Endodermal cell (in vitro differentiated cells): ENCODE measurements at regions not wholly inside any gene's neighbourhood (a gene's known extent, or its start where the extent isn't known, plus 50 kb on each side); places are given as distances from the start of the nearest gene placed in this dataset.

Experiments used
- DNase-seq: peaks from one replicate; pipeline ENCODE4 v3.0.0-alpha.2; 2017
- H3K27ac ChIP-seq: 2 replicates; pipeline ENCODE4 v1.5.1; 2013; ENCODE audit warnings: mild to moderate bottlenecking, low read depth, low read length, moderate library complexity
- H3K27me3 ChIP-seq: 2 replicates; pipeline ENCODE4 v1.6.1; 2013; ENCODE audit warnings: mild to moderate bottlenecking, low read length, moderate library complexity; ENCODE audit not compliant: insufficient read depth, control insufficient read depth, poor library complexity, severe bottlenecking
- H3K36me3 ChIP-seq: 2 replicates; pipeline ENCODE4 v1.7.0; 2013; ENCODE audit warnings: mild to moderate bottlenecking, low read length, moderate library complexity; ENCODE audit not compliant: control insufficient read depth, insufficient read depth
- H3K4me1 ChIP-seq: one replicate; pipeline ENCODE4 v1.7.0; 2013; ENCODE audit warnings: low read length; ENCODE audit not compliant: control insufficient read depth, insufficient read depth
- H3K4me3 ChIP-seq: 2 replicates; pipeline ENCODE4 v1.5.1; 2013; ENCODE audit warnings: mild to moderate bottlenecking, low read length, moderate library complexity
- H3K9ac ChIP-seq: 2 replicates; pipeline ENCODE4 v1.6.1; 2013; ENCODE audit warnings: mild to moderate bottlenecking, low read length, moderate library complexity; ENCODE audit not compliant: poor library complexity, severe bottlenecking; ENCODE audit errors: extremely low read depth
- H3K9me3 ChIP-seq: 2 replicates; pipeline ENCODE4 v1.6.1; 2013; ENCODE audit warnings: mild to moderate bottlenecking, low read length, moderate library complexity; ENCODE audit not compliant: control insufficient read depth
- H3K27ac Mint-ChIP-seq: 2 replicates; pipeline ENCODE4 v1.8.0; 2020; ENCODE audit warnings: mixed read lengths
- H3K27me3 Mint-ChIP-seq: 2 replicates; pipeline ENCODE4 v1.8.0; 2021; ENCODE audit warnings: mild to moderate bottlenecking, mixed read lengths; ENCODE audit not compliant: insufficient read depth
- H3K36me3 Mint-ChIP-seq: 2 replicates; pipeline ENCODE4 v1.8.0; 2020; ENCODE audit warnings: low read depth, mixed read lengths
- H3K4me1 Mint-ChIP-seq: 2 replicates; pipeline ENCODE4 v1.8.0; 2020; ENCODE audit warnings: mixed read lengths
- H3K4me3 Mint-ChIP-seq: 2 replicates; pipeline ENCODE4 v1.8.0; 2020; ENCODE audit warnings: mild to moderate bottlenecking, moderate library complexity, mixed read lengths
- H3K9me3 Mint-ChIP-seq: 2 replicates; pipeline ENCODE4 v1.8.0; 2020; ENCODE audit warnings: mild to moderate bottlenecking, mixed read lengths
- CTCF ChIP-seq: fragments of 200-600 bp; sonication (generic); conservative IDR thresholded peaks from 2 replicates; pipeline ENCODE4 v1.5.0; 2021; ENCODE audit warnings: antibody characterized with exemption, mild to moderate bottlenecking
- WGBS, 2 experiments: methylation state at CpG; one replicate each; pipeline versions ENCODE4 v1.1.5 to v1.1.7; 2013; ENCODE audit warnings: missing lambda C conversion rate in 2 of 2, mixed read lengths in 1 of 2; ENCODE audit not compliant: insufficient coverage in 1 of 2, insufficient read length in 1 of 2; 5-methylcytosine and 5-hydroxymethylcytosine counted together

GRCh38 chr12:74953697-74954096, 255.9 kb downstream of the KCNC2 start:
- H3K9me3 ChIP-seq = peaks cover 10% of the 10 kb centered on the region
- 100% methylated on average over 1 of the region's 1 CpG; no CpG with 5 or more reads in 1 of the 2 experiments for WGBS, 2 experiments
- H3K27ac ChIP-seq = no peak overlapping the region
- no peak for TF ChIP-seq CTCF
- no peaks in the 10 kb centered on the region for H3K36me3 ChIP-seq
- Mint-ChIP-seq H3K27ac (no peak overlapping the region), H3K27me3 (no peaks in the 10 kb centered on the region), H3K4me1 (no peaks in the 10 kb centered on the region), H3K9me3 (peaks cover 12% of the 10 kb centered on the region), H3K4me3 (no peak overlapping the region), H3K36me3 (no peaks in the 10 kb centered on the region)
- no peak for DNase-seq
- H3K4me1 ChIP-seq = no peaks in the 10 kb centered on the region
- H3K9ac ChIP-seq = no peak overlapping the region
- no peak overlapping the region for H3K4me3 ChIP-seq
- no peaks in the 10 kb centered on the region for H3K27me3 ChIP-seq

GRCh38 chr12:74957231-74957630, 252.4 kb downstream of the KCNC2 start:
- H3K4me3 Mint-ChIP-seq = no peak overlapping the region
- H3K27ac ChIP-seq = no peak overlapping the region
- no peaks in the 10 kb centered on the region for H3K36me3 Mint-ChIP-seq
- no peak overlapping the region for H3K4me3 ChIP-seq
- no peak overlapping the region for H3K9ac ChIP-seq
- H3K27ac Mint-ChIP-seq = no peak overlapping the region
- H3K36me3 ChIP-seq = no peaks in the 10 kb centered on the region
- TF ChIP-seq CTCF = no peak
- no peaks in the 10 kb centered on the region for H3K27me3 ChIP-seq
- no peaks in the 10 kb centered on the region for H3K27me3 Mint-ChIP-seq
- peaks cover 12% of the 10 kb centered on the region for H3K9me3 Mint-ChIP-seq
- no peak for DNase-seq
- H3K9me3 ChIP-seq = peaks cover 10% of the 10 kb centered on the region
- no peaks in the 10 kb centered on the region for H3K4me1 Mint-ChIP-seq
- no peaks in the 10 kb centered on the region for H3K4me1 ChIP-seq
- WGBS, 2 experiments = 86 to 94% methylated on average over 2 to 3 of the region's 3 CpGs

DNA sequence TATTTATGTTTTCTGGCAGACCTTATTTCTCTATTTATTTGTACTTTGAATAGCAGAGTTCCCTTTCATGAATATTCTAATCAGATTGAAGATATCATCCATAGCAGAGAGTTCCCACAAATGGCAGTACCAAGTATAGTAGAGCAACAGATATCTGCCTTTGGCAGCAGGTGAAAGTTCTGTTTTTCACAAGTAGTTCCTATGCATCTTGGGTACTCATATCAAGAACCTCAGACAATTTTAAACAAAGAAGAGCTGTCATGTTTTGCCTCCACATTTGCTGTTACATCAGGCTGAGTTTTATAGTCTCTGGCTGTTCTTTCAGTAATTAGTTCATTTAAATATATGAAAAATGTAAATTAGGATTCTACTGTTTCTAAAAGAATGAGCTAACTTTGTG, 252.0 kb downstream of the KCNC2 start:
- Mint-ChIP-seq H3K9me3 (peaks cover 12% of the 10 kb centered on the region), H3K4me1 (no peaks in the 10 kb centered on the region), H3K36me3 (no peaks in the 10 kb centered on the region), H3K27me3 (no peaks in the 10 kb centered on the region), H3K27ac (no peak overlapping the region), H3K4me3 (no peak overlapping the region)
- Histone ChIP-seq H3K36me3 (no peaks in the 10 kb centered on the region), H3K4me1 (no peaks in the 10 kb centered on the region), H3K9me3 (peaks cover 10% of the 10 kb centered on the region), H3K27me3 (no peaks in the 10 kb centered on the region), H3K27ac (no peak overlapping the region), H3K4me3 (no peak overlapping the region), H3K9ac (no peak overlapping the region)
- no peak for DNase-seq
- TF ChIP-seq CTCF = no peak
